GM18498 (cell line): ENCODE measurements at regions not wholly inside any gene's neighbourhood (a gene's known extent, or its start where the extent isn't known, plus 50 kb on each side); places are given as distances from the start of the nearest gene placed in this dataset.
"Not testable (repeated sequence)": the region's sequence is repeated elsewhere in the genome, so short reads cannot be mapped to it uniquely, and the experiment has no call there.

Experiments
- ATAC-seq: cut with Tn5 transposase; IDR thresholded peaks from one replicate; pipeline ENCODE4 v1.9.1; 2021; ENCODE audit warnings: mild to moderate bottlenecking, moderate library complexity; ENCODE audit not compliant: unreplicated experiment

DNA sequence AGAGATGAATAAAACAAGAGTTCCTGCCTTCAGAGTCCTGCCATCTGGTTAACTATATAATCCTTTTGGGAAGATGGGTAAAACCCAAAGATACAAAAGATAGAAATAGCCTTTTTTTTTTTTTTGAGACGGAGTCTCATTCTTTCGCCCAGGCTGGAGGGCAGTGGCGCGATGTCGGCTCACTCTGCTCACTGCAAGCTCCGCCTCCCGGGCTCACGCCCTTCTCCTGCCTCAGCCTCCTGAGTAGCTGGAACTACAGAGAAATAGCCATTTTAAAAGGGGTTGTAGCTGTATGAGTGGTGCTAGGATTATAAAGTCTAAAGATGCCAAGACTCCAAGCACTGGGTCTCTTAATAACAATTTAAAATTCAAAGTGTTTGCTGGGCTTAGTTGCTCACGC is 97.2 kb downstream of the KDR start:
- no peak for ATAC-seq

DNA sequence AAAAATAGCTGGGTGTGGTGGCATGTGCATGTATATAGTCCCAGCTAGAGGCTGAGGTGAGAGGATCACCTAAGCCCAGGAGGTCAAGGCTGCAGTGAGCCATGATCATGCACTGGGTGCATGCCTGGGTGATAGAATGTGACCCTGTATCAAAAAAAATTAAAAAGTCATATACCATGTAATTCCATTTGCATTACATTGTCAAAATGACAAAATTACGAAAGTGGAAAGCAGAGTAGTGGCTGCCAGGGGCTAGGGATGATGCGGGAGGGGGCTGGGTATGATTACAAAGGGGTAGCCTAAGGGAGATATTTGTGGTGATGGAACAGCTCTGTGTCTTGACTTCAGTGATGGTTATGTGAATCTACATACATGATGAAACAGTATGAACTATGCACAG is 97.8 kb downstream of the KDR start:
- no peak for ATAC-seq

DNA sequence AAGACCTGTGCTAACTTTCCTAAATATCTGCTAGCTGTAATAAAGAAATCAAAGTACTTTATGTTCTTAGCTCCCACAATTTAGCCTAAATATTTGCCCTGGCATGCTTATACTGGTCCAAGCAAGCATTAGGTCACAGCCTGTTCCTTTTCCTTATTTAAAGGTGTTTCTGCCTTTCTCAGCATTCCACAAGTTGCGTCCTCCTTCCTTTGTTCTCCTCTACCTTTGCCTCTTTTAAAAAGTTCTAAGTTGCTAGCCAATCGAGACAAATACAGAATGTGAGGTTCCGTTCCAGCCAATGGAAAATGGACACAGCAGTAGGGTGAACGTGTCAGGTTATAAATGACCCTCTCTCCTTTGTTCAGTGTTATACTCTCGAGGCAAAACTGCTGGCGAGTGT is 99.9 kb downstream of the KDR start:
- not testable (repeated sequence) for ATAC-seq

DNA sequence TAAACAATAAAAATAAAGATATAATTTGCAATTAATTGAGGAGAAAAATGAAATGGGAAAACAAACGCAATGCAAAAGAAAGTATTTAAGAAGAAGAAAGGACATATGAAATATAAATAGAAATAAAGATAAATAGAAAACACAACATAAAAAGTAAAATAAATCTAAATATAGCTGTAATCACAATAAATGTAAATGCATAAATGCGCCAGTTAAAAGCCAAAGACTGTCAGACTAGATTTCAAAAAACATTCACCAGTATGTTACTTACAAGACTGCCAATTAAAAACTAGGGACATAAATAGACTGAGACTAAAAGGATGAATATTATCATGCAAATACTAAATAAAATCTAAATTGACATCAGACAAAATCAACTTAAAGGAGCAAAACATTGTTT is 102.4 kb downstream of the KDR start:
- no peak for ATAC-seq

DNA sequence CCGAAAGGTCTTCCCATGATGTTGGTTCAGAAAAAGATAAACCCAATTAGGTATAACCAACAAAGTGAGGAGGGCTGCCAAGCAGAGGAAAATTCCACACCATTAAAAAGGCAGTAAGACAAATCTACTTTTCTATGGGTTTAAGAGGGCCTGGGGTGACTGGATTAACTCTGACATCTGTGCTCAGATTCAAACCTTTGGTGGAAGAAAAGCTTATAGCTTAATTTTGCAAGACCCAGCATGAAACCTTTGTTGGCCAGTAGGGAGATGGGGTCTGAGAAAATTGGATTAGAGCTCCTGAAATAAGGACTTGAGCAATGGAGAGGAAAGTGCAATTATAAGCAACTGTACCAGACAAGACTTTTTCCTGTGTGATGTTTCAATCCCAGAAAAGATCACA is 104.2 kb downstream of the KDR start:
- ATAC-seq = no peak

DNA sequence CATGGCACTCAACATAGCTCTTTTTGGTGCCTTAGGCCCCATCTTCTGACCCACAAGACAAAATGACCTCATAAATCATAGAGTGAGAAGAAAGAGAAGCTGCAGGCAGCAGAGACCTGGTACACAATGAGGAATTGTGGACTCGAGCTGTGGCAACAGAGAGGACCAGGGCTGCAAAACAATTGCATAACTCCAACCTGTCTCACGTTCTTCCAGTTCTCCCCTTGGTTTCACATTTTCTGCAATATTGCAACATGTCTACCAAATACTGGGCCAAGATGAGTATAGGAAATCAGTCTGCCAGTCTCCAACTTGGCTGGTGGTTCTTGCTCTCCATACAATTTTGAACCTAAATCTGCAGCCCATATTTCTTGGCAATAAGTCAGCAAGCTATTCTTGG is 105.3 kb downstream of the KDR start:
- no peak for ATAC-seq

DNA sequence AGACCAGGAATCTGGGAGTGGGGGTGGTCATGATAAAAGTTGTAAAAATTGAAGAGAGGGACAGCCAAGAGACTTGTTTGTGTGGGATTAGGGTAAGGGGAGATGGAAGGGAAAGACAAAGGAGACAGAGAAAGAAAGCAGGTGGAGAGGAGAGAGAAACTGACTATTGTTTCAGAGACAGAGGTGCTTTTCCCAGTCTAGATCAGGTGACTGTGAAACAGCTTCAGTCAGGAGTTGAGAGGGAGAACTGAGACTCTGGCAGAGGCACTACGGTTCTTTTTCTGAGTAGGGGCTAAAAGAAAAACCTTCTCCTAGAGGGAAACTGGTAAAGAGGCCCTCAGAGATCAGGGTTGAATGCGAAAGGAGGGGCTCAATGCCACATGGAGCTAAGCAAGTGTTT is 106.4 kb downstream of the KDR start:
- no peak for ATAC-seq

DNA sequence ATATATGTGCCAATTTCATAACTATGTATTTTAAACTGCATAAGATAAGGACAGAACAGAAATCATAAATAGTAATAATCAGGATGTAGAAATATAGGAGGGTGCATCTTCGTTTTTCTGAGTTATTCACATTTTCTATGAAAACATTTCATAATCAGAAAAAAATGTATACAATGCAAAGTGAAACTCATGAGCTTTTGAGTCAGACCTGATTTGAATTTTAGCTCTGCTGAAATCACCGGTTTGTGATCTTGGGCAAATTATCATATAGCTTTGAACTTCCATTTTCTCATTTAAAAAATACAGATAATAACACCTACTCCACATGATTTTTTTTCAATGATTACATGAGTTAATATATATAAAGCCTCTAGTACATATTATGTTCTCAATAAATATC is 106.9 kb downstream of the KDR start:
- ATAC-seq = no peak

DNA sequence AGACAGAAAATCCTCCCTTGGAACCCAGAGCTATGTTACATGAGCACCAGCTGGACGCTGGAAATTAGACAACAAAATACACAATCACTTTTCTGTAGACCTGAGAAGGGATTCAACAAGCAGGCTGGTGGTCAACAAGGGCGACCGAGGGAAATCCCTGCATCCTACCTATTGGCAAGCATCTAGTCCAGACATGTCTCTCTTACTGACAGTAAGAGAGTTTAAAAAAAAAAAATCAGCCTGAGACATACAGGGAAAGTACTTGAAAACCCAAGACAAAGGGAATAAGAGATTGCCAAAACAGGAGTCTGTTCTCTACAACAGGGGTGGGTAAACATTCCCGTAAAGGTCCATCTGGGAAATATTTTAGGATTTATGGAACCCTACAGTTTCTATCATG is 108.0 kb downstream of the KDR start:
- no peak for ATAC-seq

DNA sequence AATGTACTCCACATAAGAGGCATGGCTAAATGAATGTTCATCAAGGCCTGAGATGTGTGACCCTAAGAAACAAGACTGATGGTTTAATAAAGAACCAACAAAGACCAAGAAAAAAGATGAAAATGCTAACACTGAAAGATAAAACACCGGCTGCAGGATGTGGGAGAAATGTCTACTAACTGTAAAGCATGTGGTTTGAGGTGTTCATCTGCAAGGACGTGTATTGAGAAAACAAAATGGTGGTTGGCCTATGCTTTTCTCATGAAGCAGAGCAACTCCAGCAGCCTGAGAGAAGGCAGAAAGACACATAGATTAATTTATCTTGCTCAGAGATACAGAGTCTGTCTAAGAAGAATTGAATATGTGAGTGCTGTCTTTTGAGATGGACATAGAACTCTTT is 109.3 kb downstream of the KDR start:
- no peak for ATAC-seq

DNA sequence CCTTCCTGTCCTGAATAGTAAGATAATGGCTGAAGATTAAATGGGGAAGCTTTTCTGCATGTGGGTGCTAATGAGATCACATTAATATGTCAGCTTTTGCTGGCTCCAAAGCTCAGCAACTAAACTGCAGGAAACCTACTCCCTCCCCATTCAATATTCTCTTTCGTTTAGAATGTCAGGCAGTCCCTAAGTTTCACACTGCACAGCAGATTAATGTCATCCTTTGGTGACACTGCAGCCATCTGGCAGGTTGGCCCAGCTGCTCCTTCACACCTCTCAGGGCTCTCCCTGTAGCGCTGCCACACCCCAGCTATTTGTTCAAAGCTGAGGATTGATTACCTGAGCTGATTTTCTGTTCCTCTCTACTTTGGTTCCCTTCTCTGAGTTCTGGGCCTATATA is 110.5 kb downstream of the KDR start:
- no peak for ATAC-seq

DNA sequence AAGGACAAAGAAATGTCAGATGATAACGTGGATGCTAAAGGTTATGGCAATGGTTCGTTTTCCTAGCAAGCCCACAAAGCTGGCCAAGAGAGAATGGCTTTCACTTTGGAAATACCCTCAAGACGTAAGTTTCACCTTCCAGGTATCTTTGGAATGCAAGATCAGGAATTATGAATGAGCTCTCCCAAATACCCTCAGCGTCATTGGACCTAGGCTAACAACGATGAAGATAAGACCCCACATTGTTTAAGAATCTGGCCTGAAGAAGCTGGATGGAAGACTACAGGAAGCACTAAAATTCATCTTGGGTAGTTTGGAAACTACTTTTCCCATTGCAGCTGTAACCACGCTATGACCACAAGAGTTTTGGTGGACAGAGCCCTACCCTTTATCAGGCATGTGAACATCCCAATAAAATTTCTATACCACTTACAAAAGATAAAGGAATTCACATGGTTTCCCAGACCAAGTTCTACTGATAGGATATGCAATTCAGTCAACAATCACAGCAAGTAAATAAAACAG is 111.9 kb downstream of the KDR start:
- ATAC-seq = no peak

DNA sequence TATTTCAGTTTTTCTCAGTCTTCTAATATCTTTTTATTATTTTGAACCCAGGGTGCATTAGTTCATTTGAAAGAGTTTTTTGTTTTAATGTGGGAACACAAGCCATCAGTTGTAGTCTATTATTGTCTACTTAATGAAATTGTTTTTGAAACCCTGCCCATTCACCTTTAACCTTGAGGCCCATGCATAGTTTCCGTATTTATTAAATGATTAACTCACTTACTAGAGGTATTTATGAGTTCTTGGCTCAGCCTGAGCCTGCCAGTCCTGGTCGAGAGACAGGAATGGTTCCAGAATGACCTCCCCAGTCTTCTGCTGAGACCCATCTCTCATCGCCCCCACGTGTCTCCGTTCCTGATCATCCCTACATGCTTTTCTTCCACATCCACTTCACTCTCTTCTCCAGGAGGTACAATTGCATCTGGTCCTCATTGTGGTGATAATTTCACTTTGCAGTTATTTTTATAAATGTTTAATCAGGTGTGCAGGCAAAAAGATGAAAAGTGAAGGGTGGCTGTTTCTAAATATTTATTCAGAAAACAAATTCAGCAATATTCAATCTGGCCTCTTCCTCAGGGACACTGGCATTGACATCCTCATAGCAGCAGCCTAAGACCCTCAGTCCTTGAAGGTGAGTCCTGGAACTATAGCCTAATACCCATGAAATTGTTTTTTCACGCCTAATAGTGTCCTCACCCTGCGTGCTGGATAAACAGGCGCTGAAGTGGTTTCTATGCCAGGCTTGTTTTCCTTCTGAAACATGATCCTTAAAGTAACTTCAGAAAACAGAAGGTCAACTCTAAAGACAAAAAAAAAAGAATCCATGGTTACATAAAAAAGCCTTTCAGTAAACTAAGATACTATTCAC is 112.8 kb downstream of the KDR start:
- ATAC-seq = no peak

DNA sequence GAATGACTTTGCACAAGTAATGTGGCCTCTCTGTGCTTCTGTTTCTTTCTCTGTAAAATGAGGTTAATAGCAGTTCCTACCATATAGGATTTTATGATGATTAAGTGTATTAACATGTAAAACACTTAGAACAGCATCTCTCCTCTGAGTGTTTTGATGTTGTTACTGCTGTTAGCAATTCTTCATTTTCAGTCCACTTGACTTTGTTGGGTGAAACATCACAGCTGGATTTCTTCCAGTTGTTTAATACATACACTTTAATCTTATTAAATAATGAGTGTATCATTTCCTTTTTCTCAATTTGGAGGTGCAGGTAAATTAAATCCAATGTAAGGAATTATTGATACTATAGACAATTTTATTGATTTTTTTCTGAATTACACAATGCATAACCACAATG is 113.6 kb downstream of the KDR start:
- no peak for ATAC-seq

DNA sequence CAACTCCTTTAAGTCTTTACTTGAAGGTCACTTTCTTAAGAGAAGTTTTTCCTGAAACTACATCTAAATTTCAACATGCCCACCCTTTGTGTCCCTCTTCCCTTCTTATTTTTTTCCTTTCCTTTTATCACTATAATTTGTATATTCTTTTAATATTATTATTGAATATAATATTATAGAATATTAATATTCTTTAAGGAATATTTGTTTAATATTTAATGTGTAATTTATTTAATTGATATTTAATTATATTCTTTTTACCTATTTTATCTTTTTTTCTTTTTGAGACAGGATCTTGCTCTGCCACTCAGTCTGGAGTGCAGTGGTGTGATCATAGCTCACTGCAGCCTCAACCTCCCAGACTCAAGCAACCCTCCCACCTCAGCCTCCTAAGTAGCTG is 114.8 kb downstream of the KDR start:
- no peak for ATAC-seq

DNA sequence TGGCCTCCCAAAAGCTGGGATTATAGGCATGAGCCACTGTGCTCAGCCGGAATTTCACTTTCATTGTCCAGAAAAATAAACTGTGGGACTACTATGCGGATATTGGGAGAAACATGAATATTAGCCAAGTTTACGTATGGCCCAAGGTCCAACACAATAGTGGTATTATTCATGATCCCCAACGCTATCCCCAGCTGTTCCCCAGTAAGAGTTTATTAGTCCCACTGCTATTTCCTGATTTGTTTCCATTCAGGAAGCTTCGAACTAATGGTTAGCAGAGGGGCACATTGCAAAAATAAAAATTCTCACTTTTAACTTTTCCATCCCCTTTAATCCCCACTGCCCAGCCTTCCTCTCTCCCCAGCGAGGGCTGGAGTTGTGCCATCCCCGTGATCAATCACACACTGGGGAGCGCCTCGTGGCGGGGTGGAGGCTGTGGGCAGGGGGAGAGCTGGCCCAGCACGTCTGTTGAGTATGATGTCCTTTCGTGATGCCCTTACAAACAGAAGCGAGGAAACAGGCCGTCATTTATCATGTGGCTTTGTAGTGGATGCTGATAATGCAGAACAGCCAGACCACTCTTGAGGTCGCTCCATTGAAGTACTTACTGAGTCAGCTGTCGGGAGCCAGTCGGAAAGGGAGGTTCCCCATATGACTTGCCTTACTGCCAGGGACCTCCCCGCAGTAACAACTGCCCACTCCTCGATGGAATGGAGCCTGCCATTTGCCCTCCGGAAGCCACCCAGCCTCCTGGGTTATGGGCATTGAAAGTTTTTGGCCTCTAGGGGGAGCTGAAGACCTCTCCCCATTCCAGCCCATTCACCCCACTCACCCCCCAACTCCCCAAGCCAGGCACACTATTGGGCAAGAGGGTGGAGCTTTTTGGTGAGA is 117.0 kb downstream of the KDR start:
- no peak for ATAC-seq

DNA sequence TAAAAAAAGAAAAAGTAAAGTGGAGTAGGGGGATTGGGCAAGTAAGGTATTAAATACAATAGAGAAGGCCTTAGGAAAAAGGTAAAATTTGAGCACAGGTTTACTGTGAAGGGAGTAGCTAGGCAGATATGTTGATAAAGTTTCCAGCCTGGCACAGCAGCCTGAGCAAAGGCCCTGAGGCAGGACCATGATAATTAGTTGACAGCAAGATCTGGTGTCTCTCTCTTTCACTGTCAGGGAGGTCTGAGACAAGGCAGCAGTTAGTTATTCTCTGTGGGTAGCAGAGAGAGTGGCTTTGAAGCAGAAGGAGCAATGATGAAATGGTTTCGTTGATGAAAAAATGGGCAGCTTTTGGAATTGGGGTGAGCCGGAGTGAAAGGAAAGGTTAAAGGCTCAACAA is 119.5 kb downstream of the KDR start:
- no peak for ATAC-seq

DNA sequence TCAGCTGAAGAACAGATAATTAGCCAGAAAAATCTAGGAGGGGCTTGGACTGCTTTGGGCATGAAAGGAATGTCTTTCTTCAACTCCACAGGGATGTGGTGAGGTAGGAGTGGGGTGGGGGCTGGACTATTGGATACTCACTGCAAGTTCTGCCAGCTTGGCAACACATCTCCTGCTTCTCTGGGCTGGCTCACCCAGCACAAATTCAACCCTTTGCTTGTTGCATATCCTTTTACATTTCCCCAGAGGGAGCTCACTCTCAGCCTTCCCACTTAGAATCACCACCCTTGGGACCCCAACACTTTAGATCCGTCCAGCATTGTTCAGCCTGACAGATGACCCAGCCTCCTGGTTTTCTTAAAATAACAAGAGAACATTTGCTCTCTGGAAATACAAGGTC is 120.6 kb downstream of the KDR start:
- no peak for ATAC-seq

DNA sequence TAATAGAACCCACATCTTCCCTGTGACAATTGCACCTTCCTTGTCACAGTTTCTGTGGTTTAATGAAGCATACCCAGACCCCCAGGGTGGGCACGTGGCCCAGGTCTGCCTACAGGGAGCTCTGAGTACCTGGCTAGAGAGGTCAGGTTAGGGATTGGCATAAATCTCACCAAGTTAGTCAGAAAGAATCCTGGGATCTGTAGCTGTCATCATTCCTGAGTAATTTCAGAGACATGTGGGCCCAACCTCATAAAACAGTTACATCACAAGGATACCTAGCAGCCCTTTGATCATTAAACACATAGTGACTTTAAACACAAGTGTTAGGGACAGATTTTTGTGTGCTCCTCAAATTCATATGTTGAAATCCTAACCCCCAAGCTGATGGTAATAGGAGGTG is 123.0 kb downstream of the KDR start:
- ATAC-seq = no peak

DNA sequence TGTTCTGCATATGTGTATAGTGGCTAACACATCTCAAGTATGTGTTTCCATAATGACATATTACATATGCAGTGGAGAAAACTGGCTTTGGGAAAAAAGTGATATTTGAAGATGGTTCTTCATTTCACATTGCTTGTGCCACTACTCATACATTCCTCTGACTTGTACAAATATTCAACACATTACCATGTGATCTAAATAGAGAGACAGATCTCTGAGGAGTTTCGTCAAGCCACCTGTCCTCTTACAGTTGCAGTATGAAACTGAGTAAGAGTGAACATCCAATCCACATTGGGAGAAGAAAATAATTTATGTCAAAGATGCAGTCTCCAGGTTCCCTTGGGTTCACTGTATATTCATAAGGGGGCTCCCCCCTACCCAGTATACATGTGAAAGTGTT is 123.9 kb downstream of the KDR start:
- no peak for ATAC-seq

DNA sequence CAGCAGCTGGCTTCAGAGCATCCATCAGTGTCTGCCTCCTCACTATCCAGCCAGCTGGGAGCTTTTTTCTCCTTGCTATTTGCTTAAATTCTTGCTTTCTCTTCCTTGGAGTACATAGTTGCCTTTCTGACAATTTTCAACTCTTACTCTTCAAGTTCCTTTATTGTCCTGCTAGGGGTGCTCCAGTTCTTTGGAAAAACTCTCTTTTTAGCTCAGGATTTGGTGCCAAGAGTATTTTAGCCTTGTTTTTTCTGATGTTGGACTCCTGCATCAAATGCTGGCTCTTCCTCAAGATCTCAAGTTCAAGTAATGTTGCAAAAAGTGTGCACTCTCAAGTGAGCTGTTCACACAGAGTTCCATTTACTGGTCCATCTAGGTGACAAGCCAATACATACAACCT is 126.4 kb downstream of the KDR start:
- no peak for ATAC-seq

DNA sequence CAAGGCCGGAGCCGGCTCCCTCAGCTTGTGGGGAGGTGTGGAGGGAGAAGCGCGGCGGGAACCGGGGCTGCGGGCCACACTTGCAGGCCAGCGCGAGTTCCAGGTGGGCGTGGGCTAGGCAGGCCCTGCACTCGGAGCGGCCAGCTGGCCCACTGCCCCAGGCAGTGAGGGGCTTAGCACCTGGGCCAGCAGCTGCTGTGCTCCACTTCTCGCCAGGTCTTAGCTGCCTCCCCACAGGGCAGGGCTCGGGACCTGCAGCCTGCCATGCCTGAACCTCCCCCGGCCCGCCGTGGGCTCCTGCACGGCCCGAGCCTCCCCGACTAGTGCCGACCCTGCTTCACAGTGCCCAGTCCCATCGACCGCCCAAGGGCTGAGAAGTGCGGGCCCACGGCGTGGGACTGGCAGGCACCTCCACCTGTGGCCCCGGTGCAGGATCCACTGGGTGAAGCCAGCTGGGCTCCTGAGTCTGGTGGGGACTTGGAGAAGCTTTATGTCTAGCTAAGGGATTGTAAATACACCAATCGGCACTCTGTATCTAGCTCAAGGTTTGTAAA is 131.8 kb downstream of the KDR start:
- not testable (repeated sequence) for ATAC-seq
